ENCODE measurements at regions not wholly inside any gene's neighbourhood (a gene's known extent, or its start where the extent isn't known, plus 50 kb on each side); places are given as distances from the start of the nearest gene placed in this dataset.
"Not testable (repeated sequence)": the region's sequence is repeated elsewhere in the genome, so short reads cannot be mapped to it uniquely, and the experiment has no call there.

GRCh38 chr9:63774369-63775091 is 1510.5 kb downstream of the FOXD4L5 start:
- not testable (repeated sequence) for TF ChIP-seq CTCF, EP300 (IDR thresholded peaks at IDR 0.05)
